DMS153 (cell line): ENCODE measurements at regions not wholly inside any gene's neighbourhood (a gene's known extent, or its start where the extent isn't known, plus 50 kb on each side); places are given as distances from the start of the nearest gene placed in this dataset.
"Not testable (repeated sequence)": the region's sequence is repeated elsewhere in the genome, so short reads cannot be mapped to it uniquely, and the experiment has no call there.

Source experiments
- DNase-seq: peaks from one replicate; lab custom pipeline; 2025; lab: John Stamatoyannopoulos, UW

DNA sequence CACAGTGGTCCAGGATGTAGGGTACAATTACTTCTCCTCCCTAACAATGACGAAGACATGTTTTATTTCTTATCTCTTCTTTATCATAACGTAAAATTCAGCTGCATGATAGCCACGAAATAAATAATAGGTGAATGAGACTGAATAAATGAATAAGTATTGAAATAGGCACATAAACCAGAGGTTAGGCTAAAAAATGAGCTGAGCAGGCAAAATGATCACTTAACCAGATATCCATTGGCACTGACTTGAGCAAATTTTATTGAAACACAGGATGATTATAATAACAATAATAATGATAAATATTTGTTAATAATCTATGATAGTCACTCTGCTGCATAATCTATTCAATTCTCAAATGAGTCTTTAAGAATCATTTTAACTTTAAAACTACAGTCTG, 506.9 kb upstream of the ZNF804A start:
- no peak for DNase-seq

DNA sequence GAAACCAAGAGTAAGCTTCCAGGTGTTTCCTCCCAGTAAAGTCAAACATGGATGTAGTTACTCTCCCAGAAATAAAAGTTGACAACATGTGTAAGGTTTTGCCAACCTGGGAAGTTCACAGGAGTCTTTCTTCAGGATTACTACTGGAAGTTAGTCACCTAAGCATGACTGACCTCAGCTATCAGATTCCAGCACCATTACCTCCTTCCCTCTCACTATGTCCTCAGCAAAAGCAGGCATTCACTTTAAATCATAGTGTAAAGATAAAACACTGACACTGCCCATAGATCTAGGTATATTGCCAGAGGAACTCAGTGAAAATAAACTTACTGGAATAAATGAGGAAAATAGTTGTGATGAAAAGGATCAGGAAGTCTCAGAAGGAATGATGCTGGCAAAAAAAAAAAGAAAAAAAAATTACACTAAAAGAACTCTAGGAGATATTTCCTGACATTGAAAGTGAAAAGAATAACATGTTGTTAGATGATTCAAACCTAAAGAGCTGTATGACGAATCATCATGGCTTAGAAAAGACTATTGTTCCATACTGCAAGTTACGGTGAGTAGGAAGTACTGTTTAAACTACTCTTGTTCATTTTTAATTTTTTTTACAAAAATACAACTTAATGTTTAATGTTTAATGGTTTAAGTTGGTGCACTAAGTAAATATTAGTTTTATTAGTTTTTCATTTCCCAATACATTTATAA, 484.5 kb upstream of the ZNF804A start:
- no peak for DNase-seq

DNA sequence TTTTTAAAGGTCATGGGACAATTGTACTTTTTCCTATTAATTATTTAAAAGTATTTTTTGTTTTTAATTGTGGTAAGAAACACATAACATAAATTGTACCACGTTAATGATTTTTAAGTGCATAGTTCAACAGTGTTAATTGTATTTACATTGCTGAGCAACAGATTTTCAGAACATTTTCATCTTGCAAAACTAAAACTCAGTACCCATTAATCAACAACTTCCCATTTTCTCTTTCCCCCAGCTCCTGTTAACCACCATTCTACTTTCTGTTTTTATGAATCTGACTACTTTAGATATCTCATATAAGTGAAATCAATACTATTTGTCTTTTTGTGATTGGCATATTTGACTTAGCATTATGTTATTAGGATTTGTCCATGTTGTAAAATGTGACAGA, 483.9 kb upstream of the ZNF804A start:
- DNase-seq = no peak

DNA sequence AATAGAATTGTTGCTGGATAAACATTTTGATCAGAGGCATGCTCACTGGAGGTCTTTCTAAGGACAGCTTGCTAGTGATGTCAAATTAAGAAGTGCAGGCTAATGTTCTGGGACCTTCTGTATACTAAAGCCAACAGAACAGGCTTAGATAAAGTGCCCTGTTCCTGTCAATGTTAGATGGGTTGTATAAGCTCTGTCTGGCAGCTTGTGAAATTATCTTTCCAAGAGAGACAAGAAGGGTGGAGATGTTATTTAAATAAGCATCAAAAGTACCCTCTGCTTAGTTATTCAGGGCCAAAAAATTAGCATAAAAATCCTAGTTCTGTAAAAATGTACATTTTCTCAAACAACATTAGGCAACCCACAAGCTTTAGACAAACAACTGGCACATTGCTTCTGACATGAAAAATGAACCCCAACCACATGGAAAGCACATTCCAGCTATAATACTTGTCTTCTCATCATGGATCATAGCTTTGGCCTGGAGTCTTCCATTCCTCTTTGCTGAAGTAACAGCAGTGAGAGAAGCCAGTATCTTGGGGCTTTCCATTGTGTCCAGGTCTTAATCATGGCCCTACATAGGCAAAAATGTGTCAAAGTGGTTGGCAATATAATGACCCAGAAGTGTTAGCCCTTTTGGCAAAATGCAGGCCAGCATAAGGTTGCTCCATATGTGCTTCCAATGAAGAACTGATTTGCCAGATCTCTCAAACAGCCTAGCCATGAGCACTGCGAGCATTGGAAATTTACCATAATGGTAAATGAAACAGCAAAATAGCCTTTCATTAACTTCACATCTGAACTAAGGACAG, 478.1 kb upstream of the ZNF804A start:
- DNase-seq = no peak

DNA sequence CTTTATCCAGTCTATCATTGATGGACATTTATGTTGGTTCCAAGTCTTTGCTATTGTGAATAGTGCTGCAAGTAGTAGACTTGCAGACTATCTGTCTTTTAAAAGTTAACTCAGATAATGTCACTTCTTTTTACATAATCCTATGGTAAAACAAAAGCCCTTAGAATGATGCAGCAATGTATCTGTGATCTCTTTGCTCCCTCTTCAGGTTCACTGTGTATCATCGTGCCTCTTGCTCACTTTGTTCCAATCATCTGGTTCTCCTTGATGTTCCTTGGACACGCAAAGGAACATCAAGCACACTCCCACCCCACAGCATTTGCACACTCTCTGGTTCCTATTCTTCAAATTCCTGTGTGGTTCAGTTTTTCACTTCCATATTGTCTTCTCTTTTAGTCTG, 472.5 kb upstream of the ZNF804A start:
- no peak for DNase-seq

DNA sequence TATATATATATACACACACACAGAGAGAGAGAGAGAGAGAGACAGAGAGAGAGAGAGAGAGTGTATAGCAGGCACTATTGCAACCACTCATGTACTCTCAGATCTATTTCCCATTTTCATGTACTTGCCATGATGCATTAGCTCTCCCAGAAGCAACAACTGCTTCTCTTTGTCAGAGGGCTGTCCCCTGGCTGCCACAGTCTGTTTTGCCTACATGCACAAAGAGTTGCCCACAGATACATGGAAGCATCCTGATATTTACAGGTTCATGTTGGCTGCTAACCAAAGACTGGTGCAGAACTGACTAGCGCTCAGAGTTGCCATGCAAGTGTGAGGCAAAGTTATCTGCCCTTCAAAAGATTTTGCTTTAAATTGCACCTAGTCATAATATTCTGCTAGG, 469.3 kb upstream of the ZNF804A start:
- no peak for DNase-seq

DNA sequence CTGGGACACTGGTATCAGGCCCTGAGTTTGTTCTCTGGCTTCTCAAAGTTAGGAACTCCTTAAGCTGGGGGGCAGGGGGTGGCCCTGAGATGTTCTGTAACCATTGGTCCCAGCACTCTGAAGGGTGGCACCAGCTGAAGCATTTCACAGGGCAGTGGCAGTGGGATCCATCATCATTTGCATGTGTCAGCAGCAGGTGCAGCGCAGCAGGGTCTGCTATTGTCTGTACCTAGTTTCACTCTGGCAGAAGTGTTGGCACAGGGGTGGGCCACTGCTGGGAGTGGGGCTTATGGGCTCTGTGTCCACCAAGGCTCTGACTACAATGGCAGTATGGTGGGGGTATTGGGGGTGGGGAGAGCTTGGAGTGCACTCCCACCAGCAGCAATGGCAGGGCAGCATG, 460.4 kb upstream of the ZNF804A start:
- no peak for DNase-seq

DNA sequence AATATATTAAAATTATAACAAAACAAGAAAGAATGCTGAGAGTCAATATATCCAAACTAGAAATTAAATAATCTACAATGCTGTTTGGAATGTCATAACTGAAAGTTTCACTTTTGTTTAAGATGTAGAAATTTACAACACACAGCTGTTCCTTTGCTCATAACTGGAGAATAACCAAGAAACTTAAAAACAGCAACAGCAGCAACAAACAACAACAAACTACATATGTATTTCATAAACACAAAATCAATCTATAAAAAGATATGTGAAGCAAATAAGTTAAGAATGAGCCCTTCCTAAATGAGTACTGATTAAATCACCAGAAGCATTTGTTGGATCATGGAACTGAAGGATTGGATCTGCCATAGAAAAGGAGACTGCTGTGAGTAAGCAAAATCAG, 456.5 kb upstream of the ZNF804A start:
- DNase-seq = no peak

DNA sequence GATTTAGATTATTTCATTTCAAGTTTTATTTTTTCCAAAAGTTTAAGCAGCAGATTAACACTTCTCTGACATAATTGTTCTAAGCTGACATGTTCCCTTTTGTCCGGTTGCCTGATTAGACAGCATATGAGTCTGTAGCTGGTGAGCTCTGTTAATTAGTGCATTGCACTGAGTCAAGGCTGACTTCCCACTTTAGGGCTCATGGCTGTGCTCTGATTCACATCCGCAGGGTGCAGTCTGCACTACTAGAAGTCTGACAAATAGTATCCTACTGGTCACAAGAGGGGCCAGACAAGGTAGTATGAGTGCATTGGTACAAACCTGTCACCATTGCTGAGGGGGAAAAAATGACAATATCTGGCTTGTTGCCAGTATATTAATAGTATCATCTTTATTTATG, 443.9 kb upstream of the ZNF804A start:
- no peak for DNase-seq

DNA sequence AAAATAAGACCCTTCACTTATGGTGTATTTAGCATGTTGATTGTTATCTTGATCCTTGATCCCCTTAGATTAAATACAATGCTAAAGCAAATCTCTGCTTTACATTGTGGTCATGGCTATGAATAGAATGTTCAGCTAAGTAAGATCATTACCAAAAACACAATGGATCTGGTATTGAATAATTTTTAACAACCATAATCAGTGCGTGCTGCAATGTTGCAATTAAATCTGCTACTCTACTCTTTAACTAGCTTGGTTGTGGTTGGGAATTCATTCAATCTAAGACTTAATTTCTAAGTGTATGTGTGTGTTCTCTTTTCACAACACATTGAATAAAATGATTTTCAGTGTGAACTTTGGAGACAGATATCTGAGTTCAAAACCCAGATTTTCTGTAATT, 442.5 kb upstream of the ZNF804A start:
- no peak for DNase-seq

DNA sequence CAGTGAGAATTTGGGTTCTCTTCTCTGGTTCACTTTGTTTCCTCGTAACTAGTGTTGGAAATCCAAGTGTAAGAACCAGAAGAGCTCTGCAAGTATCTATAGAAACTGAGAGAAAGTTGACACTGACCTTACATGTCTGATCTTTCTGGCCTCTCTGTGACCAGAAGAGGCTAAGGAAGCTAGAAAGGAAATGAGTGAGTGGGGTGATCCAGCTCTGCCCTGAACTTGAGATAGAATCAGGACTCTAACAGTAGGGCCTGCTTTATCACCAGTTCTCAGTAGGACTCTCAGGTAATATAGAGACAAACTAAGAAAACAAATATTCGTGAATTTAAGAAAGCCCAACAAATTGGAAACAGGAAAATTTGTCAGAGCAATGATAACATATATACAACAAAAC, 441.2 kb upstream of the ZNF804A start:
- DNase-seq = no peak

DNA sequence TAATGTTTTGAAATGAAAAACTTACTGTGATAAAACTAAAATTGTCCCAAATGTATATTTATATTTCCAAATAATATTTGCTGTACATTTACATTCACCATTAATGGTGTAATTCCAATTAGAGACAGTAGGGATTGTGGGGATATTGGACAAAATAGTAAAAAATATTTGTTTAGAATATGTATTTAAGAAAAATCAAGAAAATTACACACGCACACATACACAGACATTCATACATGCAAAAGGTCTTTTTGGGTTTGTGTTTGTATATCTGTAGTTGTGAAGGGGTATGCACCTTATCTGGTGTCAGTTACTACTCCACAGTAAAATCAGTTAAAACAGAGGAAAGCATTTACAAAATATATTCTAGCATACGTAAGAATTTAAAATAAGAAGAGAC, 435.9 kb upstream of the ZNF804A start:
- no peak for DNase-seq

DNA sequence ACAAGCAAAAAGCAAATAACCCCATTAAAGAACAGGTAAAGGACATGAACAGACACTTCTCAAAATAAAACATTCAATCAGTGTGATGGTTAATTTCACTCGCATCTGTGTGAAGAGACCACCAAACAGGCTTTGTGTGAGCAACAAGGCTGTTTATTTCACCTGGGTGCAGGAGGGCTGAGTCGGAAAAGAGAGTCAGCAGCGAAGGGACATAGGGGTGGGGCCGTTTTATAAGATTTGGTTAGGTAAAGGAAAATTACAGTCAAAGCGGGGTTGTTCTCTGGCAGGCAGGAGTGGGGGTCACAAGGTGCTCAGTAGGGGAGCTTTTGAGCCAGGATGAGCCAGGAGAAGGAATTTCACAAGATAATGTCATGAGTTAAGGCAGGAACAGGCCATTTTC, 429.5 kb upstream of the ZNF804A start:
- not testable (repeated sequence) for DNase-seq

DNA sequence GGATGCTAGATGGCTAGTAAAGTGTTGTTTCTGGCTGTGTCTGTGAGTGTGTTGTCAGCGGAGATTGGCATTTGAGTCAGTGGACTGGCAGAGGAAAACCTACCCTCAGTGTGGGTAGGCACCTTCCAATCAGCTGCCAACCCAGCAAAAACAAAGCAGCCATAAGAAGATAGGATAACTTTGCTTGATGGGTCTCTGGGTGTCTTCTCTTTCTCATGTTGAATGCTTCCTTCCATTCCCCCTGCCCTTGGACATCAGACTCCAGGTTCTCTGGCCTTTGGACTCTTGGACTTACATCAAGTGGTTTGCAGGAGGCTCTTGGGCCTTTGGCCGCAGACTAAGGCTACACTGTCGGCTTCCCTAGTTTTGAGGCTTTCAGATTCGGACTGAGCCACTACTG, 429.0 kb upstream of the ZNF804A start:
- no peak for DNase-seq

DNA sequence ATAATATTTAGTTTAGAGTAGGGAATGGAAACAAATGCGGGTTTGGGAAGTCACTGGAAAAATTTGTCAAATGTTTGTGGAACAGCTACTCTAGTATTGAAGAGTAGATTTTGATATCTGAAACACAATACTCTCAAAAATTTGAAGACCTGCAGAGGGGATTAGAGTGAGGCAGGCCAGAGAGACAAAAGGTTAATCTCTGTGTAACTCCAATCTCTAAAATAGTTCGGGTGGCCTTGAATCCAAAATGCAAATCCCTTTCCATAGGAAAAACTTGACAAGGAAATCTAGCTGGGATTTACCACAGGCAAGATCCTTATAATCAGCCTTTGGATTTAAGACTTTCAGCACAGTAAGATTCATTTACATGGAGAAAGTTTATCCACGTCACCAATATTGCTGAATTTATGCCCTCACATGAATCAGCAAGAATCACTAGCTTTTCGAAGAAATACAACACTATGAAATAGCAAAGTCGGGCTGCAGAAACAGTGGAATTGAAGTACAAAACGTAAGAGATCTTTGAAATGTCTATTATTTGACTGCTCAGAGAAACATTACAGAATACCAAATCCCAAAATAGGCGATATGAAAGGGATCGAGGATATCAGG, 423.7 kb upstream of the ZNF804A start:
- no peak for DNase-seq

DNA sequence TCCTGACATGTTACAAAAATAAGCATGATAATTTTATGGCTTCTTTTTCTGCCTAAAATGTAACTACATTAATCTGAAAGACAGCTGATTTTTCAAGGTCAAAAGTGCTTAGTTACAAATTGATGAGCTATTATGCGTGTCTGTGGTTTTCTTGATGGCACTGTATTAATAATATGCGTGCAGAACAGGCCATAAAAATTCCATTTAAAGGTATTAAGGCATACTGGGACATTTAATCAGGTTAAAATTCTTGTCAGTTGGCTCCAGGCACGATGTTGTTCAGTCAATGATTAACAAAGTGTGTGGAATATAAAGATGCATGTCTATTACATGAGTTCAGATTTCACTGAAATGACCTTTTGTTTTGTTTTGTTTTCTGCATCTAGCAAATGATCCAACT, 420.1 kb upstream of the ZNF804A start:
- no peak for DNase-seq

DNA sequence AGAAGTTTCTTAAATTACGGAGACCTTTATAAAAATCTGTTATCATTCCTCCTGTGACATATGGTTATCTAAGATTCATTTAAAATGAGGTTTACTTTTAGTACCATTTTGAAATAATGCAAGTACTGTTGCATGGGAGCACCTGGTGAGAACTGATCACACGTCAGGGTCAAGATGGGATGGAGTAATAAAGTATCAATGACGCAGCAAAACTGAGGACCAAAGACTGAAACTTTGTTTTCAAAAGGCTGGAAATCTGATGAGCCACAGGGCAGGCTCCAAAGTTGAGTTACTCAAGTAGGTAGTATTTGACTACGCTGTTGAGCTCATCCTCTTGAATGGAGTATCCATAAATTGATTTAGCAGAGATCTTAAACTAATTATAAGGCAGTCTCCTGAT, 411.9 kb upstream of the ZNF804A start:
- DNase-seq = no peak

DNA sequence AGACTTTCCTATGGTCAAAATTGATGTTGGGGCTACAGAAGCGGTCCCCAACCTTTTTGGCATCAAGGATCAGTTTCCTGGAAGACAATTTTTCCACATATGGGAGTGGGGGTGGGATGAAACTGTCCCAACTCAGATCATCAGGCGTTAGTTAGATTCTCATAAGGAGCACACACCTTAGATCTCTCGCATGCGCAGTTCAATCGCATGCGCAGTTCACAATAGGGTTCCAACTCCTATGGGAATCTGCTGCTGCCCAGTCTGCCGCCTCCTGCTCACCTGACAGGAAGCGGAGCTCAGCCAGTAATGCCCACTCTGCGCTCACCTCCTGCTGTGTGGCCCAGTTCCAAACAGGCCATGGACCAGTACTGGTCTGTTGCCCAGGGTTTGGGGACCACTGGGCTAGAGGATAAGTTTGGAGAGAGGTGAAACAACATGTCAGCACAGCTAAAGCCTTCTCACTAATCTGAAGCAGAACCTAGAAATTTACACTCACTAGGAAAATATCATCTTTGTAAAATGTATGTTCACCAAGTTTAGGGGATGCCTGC, 410.8 kb upstream of the ZNF804A start:
- no peak for DNase-seq

DNA sequence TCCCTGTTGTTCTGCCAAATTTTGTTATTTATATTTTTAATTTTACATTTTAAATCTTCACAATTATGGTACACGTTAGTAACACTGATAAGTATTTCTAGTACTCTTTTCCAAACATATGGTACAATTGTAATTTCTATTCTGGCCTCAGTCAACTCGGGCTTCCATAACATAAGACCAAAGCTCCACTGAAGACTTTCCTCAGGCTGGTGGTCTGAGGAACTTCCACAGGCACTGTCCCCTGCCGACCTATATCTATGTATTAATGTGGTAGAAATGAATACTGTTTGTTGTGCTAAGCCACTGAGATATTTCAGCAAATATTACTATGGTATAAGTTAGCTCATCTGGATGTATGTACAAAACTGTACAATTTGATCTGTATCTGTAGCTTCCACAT, 407.6 kb upstream of the ZNF804A start:
- DNase-seq = no peak

DNA sequence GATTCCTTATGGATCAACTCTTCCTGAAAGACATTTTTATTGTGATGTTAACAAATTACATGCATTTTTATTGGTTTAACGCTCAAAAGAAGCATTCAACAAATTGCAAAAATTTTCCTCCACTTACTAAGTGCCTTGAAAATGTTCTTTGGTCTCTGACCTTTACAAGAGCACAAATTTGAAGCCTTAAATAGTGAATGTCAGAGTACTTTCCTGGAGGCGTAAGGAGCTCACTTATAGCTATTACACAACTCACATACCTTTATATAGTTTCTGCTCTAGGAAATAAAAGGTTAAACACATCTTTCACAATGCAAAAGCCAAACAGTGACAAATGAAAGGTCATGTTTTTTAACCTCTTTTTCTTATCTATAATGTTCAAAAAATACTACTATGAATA, 405.7 kb upstream of the ZNF804A start:
- no peak for DNase-seq

DNA sequence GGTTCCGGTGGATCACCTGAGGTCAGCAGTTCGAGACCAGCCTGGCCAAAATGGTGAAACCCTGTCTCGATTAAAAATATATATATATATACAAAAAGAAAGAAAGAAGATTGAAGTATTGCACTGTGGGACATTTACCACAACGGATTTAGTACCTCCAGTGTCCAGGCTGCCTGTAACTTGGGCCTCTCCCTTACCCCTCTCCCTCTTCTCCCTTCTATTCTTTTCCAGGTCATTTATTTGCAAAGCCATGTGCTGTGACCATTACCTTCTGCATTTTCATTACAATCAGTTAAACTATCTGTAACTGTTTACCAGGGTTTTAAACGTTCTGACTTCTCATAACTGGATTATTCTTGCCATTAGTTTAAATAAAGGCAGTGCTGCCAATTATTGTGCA, 400.9 kb upstream of the ZNF804A start:
- DNase-seq = no peak

DNA sequence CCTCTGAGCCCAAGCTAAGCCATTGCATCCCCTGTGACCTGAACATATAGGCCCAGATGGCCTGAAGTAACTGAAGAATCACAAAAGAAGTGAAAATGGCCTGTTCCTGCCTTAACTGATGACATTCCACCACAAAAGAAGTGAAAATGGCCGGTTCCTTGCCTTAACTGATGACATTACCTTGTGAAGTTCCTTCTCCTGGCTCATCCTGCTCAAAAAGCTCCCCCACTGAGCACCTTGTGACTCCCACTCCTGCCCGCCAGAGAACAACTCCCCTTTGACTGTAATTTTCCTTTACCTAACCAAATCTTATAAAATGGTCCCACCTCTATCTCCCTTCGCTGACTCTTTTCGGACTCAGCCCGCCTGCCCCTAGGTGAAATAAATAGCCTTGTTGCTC, 399.5 kb upstream of the ZNF804A start:
- not testable (repeated sequence) for DNase-seq

DNA sequence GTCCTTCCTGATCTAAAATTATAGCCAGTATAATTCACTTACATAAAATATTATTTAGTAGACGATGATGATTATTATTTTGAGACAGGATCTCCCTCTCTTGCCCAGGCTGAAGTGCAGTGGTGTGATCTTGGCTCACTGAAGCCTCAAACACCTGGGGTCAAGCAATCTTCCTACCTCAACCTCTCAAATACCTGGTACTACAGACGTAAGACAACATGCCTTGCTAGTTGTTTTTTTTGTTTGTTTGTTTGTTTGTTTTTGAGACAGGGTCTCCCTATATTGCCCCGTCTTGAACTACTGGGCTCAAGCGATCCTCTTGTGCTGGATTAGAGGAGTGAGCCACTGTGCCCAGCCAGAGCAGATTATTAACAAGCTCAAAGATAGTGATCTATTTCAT, 399.1 kb upstream of the ZNF804A start:
- DNase-seq = no peak
